ENCODE measurements at regions not wholly inside any gene's neighbourhood (a gene's known extent, or its start where the extent isn't known, plus 50 kb on each side); places are given as distances from the start of the nearest gene placed in this dataset.

DNA sequence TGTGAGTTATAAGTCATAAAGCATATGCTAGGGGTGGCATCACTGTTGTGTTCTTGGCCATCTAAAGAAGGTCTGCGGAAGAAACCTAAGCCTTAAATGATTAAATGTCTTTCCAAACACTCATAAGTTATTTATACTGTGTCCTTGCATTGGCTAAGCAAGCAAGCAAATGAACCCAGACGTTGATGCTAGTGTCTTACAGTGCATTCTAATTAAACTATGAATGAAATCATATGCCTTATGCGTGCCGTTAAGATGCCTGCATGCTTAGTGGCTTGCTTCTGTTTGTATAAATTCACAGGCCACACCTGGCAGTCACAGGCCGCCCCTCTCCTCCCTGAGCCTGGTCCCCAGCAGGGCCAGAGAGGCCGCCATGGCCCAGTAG is 49.9 kb downstream of the RIN2 start:
- H3K27ac Mint-ChIP-seq: no peak overlapping the region
- no peaks in the 10 kb centered on the region for H3K36me3 Mint-ChIP-seq (ENCODE audit: low read depth)
- no peaks in the 10 kb centered on the region for H3K9me3 Mint-ChIP-seq
- intact Hi-C loops (cut with micrococcal nuclease): no loop called here
- H3K4me3 Mint-ChIP-seq (ENCODE audit: low read depth): no peak overlapping the region
- DNase-seq (ENCODE audit: low spot score): no peak
- peaks cover 3% of the 10 kb centered on the region for H3K27me3 Mint-ChIP-seq (ENCODE audit: low read depth)
- H3K4me1 Mint-ChIP-seq (ENCODE audit: low read depth): no peaks in the 10 kb centered on the region

GRCh38 chr20:19808498-19808897 is 50.4 kb downstream of the RIN2 start:
- intact Hi-C loops (cut with micrococcal nuclease): no loop called here
- H3K4me1 Mint-ChIP-seq (ENCODE audit: low read depth): no peaks in the 10 kb centered on the region

GRCh38 chr20:19809505-19809904 is 51.4 kb downstream of the RIN2 start:
- H3K9me3 Mint-ChIP-seq: no peaks in the 10 kb centered on the region
- DNase-seq (ENCODE audit: low spot score): no peak
- no peaks in the 10 kb centered on the region for H3K36me3 Mint-ChIP-seq (ENCODE audit: low read depth)
- intact Hi-C loops (cut with micrococcal nuclease): no loop called here
- no peak overlapping the region for H3K4me3 Mint-ChIP-seq (ENCODE audit: low read depth)
- H3K27me3 Mint-ChIP-seq (ENCODE audit: low read depth): peaks cover 5% of the 10 kb centered on the region
- H3K4me1 Mint-ChIP-seq (ENCODE audit: low read depth): no peaks in the 10 kb centered on the region
- no peak overlapping the region for H3K27ac Mint-ChIP-seq

More at GRCh38 chr20:19808498-19808897, 50.4 kb downstream of the RIN2 start:
- Mint-ChIP-seq H3K27ac (no peak overlapping the region), H3K4me3 (ENCODE audit: low read depth) (no peak overlapping the region), H3K27me3 (ENCODE audit: low read depth) (peaks cover 3% of the 10 kb centered on the region), H3K9me3 (no peaks in the 10 kb centered on the region), H3K36me3 (ENCODE audit: low read depth) (no peaks in the 10 kb centered on the region)
- no peak for DNase-seq (ENCODE audit: low spot score)

DNA sequence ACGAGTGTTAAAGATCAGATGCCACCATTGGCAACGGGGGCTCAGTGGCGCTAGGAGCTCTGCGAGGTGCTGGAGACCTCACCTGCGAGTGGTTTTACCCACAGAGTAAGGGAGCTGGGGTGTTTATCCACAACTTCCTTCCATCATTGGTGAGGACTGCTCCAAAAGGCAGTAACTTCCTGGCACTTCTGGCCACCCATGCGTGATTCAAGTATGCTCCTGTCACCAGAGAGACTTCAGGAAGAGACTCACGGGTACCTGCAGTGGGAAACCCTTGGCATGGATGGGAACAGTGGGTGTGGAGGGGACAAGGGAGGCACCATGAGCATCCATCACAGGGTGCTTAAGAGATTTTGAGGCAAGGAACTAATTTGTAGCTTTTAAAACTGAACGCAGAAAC is 53.2 kb downstream of the RIN2 start:
- no peaks in the 10 kb centered on the region for H3K36me3 Mint-ChIP-seq (ENCODE audit: low read depth)

DNA sequence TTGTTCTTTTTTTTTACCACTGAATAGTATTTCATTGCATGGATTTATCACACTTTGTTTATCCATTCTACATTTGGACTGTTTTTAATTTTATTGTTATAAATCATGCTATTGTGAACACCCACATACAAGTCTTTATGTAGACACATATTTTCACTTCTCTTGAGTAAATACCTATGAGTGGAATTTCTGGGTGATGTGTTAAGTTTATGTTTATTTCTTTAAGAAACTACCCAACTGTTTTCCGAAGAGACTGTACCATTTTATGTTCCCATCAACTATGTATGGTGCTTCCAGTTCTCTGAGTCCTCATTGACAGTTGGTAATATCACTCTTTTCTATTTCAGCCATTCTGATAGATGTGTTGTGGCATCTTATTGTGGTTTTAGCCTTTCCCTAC is 54.0 kb downstream of the RIN2 start:
- Mint-ChIP-seq H3K9me3 (no peaks in the 10 kb centered on the region), H3K4me3 (ENCODE audit: low read depth) (no peak overlapping the region), H3K36me3 (ENCODE audit: low read depth) (no peaks in the 10 kb centered on the region), H3K27me3 (ENCODE audit: low read depth) (peaks cover 11% of the 10 kb centered on the region), H3K4me1 (ENCODE audit: low read depth) (peaks cover 4% of the 10 kb centered on the region), H3K27ac (no peak overlapping the region)
- no peak for DNase-seq (ENCODE audit: low spot score)
- intact Hi-C loops (cut with micrococcal nuclease): no loop called here

More for the DNA sequence above, 53.2 kb downstream of the RIN2 start:
- Mint-ChIP-seq H3K4me3 (ENCODE audit: low read depth) (no peak overlapping the region), H3K9me3 (no peaks in the 10 kb centered on the region), H3K27ac (no peak overlapping the region), H3K4me1 (ENCODE audit: low read depth) (peaks cover 4% of the 10 kb centered on the region), H3K27me3 (ENCODE audit: low read depth) (peaks cover 8% of the 10 kb centered on the region)
- DNase-seq (ENCODE audit: low spot score): no peak
- intact Hi-C loops (cut with micrococcal nuclease): no loop called here

DNA sequence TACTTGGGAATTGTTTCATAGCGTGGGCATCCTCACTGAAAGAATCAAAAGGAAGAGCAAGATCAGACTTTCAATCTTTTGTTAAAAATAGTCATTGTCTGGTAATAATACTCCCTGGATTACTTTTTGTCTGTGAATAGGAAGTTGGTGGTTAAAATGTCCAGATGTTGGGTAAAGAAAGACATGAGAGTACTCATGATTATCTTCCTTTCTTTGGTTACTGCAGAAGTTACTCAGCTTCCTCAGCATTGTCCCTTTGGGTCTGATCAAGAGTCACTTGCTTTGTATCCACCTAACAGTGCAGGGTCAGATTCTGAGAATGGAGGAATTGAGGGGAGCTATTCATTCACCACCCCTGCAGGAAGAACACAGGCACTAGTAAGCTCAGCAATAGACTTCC is 54.6 kb downstream of the RIN2 start:
- H3K27ac Mint-ChIP-seq: no peak overlapping the region
- H3K36me3 Mint-ChIP-seq (ENCODE audit: low read depth): no peaks in the 10 kb centered on the region
- peaks cover 11% of the 10 kb centered on the region for H3K27me3 Mint-ChIP-seq (ENCODE audit: low read depth)
- intact Hi-C loops (cut with micrococcal nuclease): no loop called here
- H3K4me3 Mint-ChIP-seq (ENCODE audit: low read depth): no peak overlapping the region
- no peaks in the 10 kb centered on the region for H3K9me3 Mint-ChIP-seq
- H3K4me1 Mint-ChIP-seq (ENCODE audit: low read depth): peaks cover 4% of the 10 kb centered on the region
- no peak for DNase-seq (ENCODE audit: low spot score)

DNA sequence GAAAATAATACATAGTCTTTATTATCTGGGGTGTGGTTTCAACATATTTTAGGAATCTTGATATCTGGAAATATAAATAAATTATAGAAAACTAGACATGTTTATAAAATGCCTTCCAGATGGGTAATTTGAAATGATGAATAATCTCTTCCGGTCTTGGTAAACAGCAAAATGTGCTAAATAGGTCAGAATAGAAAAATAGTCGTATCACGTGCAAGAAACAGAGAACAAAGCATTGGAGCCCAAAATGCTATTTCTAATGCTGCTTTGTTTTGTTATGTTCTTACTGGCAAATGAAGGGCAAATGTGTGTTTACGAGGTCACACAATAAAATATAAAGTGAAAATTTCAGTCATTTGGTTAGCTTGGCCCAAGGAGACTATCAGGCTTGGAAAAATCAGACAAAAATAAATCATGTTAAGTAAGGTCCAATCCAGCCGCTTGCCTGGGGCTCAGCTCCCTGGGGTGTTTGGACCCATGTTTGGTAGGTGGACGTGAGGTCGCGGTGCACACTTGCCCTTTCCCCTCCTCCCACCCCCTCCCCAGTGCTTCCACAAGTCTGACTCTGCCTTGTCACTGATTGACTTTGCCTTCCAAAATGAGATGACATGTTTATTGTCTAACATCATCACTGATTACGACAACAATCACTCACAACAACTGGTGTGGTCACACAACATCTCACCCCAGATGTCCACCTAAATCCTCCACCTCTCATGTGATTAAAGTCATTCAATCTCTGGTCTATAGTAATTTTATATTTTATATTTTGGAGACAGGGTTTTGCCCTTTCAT is 56.0 kb downstream of the RIN2 start:
- intact Hi-C loops (cut with micrococcal nuclease): no loop called here
- H3K36me3 Mint-ChIP-seq (ENCODE audit: low read depth): no peaks in the 10 kb centered on the region
- H3K27ac Mint-ChIP-seq: no peak overlapping the region
- H3K27me3 Mint-ChIP-seq (ENCODE audit: low read depth): peaks cover 11% of the 10 kb centered on the region
- no peak overlapping the region for H3K4me3 Mint-ChIP-seq (ENCODE audit: low read depth)
- peaks cover 4% of the 10 kb centered on the region for H3K4me1 Mint-ChIP-seq (ENCODE audit: low read depth)
- no peaks in the 10 kb centered on the region for H3K9me3 Mint-ChIP-seq
- DNase-seq (ENCODE audit: low spot score): no peak

GRCh38 chr20:19815553-19815991 is 57.5 kb downstream of the RIN2 start:
- no peaks in the 10 kb centered on the region for H3K36me3 Mint-ChIP-seq (ENCODE audit: low read depth)
- no peaks in the 10 kb centered on the region for H3K9me3 Mint-ChIP-seq
- H3K27me3 Mint-ChIP-seq (ENCODE audit: low read depth): peaks cover 11% of the 10 kb centered on the region

DNA sequence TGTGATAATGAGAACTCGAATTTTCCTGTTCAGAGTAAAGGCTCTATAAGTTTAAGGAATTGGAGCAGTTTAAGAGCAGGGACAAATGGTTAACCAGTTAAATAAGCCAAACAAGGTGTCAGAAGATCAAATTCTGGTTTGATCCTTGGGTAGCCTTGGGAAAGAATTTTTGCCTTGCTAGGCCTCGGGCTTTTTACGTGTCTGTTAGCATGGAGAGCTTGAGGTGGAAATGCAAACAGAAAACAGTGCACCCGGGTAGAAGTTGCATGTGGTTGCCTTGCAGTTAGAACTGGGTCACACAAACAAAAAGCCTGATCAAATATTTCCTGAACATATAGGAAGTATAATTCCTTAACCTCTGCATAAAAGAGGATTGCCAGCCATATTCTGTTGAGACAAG is 58.3 kb downstream of the RIN2 start:
- H3K27ac Mint-ChIP-seq: no peak overlapping the region
- no peaks in the 10 kb centered on the region for H3K9me3 Mint-ChIP-seq
- peaks cover 11% of the 10 kb centered on the region for H3K27me3 Mint-ChIP-seq (ENCODE audit: low read depth)
- no peak overlapping the region for H3K4me3 Mint-ChIP-seq (ENCODE audit: low read depth)
- H3K36me3 Mint-ChIP-seq (ENCODE audit: low read depth): no peaks in the 10 kb centered on the region
- no peak for DNase-seq (ENCODE audit: low spot score)
- peaks cover 4% of the 10 kb centered on the region for H3K4me1 Mint-ChIP-seq (ENCODE audit: low read depth)
- intact Hi-C loops (cut with micrococcal nuclease): no loop called here

More at GRCh38 chr20:19815553-19815991, 57.5 kb downstream of the RIN2 start:
- DNase-seq (ENCODE audit: low spot score): no peak
- peaks cover 4% of the 10 kb centered on the region for H3K4me1 Mint-ChIP-seq (ENCODE audit: low read depth)
- no peak overlapping the region for H3K27ac Mint-ChIP-seq
- intact Hi-C loops (cut with micrococcal nuclease): no loop called here
- H3K4me3 Mint-ChIP-seq (ENCODE audit: low read depth): no peak overlapping the region

- peaks cover 11% of the 10 kb centered on the region for H3K27me3 Mint-ChIP-seq (ENCODE audit: low read depth)
- H3K27ac Mint-ChIP-seq: no peak overlapping the region
- H3K4me1 Mint-ChIP-seq (ENCODE audit: low read depth): peaks cover 4% of the 10 kb centered on the region
- intact Hi-C loops (cut with micrococcal nuclease): no loop called here
- no peaks in the 10 kb centered on the region for H3K9me3 Mint-ChIP-seq
- H3K4me3 Mint-ChIP-seq (ENCODE audit: low read depth): no peak overlapping the region
- no peak for DNase-seq (ENCODE audit: low spot score)
- H3K36me3 Mint-ChIP-seq (ENCODE audit: low read depth): no peaks in the 10 kb centered on the region
Measured at GRCh38 chr20:19817017-19817416, 59.0 kb downstream of the RIN2 start.

DNA sequence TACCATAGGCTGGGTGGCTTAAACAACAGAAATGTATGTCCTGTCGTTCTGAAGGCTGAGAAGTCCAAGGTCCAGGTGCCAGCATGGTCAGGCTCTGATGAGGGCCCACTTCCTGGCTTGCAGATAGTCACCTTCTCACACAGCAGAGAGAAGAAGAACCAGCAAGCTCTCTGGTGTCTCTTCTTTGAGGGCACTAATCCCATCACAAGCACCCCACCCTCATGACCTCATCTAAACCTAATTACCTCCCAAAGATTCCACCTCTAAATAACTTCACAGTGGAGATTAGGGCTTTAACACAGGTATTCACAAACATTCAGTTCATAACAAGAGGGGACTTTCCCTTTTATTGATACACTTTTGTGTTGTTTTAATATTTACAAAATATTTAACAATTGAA is 61.1 kb downstream of the RIN2 start:
- Mint-ChIP-seq H3K4me3 (ENCODE audit: low read depth) (no peak overlapping the region), H3K36me3 (ENCODE audit: low read depth) (no peaks in the 10 kb centered on the region), H3K27ac (no peak overlapping the region), H3K4me1 (ENCODE audit: low read depth) (peaks cover 4% of the 10 kb centered on the region), H3K27me3 (ENCODE audit: low read depth) (peaks cover 6% of the 10 kb centered on the region), H3K9me3 (no peaks in the 10 kb centered on the region)
- no peak for DNase-seq (ENCODE audit: low spot score)
- intact Hi-C loops (cut with micrococcal nuclease): no loop called here

DNA sequence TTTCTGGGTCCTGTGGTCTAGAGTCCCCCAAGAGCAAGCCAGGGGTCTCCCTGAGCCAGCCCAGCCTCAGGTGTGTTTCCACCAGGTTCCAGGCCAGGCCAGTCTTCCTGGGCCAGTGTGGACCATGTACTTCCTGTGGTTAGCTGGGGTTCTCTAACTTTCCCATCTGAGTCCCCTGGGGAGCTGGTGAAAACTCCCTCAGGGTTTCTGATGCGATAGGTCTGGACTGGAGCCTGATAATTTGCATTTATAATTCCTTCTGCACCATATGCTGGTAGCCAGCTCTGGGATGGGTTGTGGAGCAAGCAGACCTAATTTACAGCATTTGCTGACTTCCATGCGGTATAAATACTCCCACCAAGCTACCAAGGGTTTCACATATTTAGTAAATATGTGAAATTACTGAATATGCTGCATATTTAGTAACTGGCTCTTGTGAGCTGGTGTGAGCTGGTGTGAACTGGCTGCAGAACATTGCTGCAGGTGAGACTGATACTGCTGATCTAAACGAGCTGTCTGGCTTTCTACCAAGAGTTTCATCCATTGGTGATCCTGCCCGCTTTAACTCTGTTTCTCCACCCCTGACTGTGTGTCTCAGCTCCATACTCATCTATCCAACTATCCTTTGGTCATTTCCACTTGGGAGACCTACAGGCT is 62.6 kb downstream of the RIN2 start:
- H3K4me1 Mint-ChIP-seq (ENCODE audit: low read depth): peaks cover under 1% of the 10 kb centered on the region
- no peak for DNase-seq (ENCODE audit: low spot score)
- H3K36me3 Mint-ChIP-seq (ENCODE audit: low read depth): no peaks in the 10 kb centered on the region
- intact Hi-C loops (cut with micrococcal nuclease): no loop called here
- H3K9me3 Mint-ChIP-seq: no peaks in the 10 kb centered on the region
- H3K4me3 Mint-ChIP-seq (ENCODE audit: low read depth): no peak overlapping the region
- H3K27me3 Mint-ChIP-seq (ENCODE audit: low read depth): peaks cover 4% of the 10 kb centered on the region
- no peak overlapping the region for H3K27ac Mint-ChIP-seq

DNA sequence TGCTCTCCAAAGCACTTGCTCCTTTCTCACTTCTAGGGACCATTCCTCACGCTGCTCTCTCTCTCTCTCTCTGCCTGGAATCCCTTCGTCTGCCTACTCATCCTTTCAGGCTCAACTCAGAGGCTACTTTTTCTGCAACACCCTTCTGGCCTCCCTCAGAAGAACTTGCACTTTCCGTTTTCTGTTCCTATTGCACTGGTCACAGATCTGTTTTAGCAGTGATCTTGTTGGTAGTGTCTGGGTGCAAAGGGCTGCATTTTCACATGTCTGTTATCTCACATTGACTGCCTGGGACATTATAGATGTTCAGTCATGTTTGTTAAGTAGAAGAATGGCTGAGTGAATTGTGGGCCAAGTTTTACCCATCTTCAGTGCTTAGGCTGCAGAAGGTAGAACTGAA is 63.5 kb downstream of the RIN2 start:
- DNase-seq (ENCODE audit: low spot score): no peak
- H3K36me3 Mint-ChIP-seq (ENCODE audit: low read depth): no peaks in the 10 kb centered on the region
- H3K27ac Mint-ChIP-seq: no peak overlapping the region
- peaks cover 2% of the 10 kb centered on the region for H3K27me3 Mint-ChIP-seq (ENCODE audit: low read depth)
- no peaks in the 10 kb centered on the region for H3K9me3 Mint-ChIP-seq
- no peaks in the 10 kb centered on the region for H3K4me1 Mint-ChIP-seq (ENCODE audit: low read depth)
- no peak overlapping the region for H3K4me3 Mint-ChIP-seq (ENCODE audit: low read depth)
- intact Hi-C loops (cut with micrococcal nuclease): no loop called here
